ENCODE measurements at regions not wholly inside any gene's neighbourhood (a gene's known extent, or its start where the extent isn't known, plus 50 kb on each side); places are given as distances from the start of the nearest gene placed in this dataset.

DNA sequence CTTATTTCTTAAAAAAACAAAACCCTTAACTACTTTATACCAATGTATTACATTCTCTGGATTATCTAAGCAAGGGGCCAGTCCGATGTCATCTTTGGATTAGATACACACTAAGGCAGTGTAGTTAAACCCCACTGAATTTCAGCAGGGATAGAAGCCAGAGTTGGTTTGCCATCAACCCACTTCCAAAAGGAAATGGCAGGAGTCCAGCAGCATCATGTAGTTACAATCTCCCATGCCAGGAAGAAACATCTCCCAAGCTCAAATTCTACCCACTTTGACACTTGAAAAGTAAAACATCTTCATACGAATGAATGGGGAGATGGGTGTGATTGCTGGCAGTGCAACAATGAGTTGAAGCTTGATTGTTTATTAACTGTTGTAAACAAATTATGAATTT is 203.5 kb upstream of the PLXNC1 start:
- Histone ChIP-seq H3K4me3 (ENCODE audit: low read depth, low read length) (no peak overlapping the region), H3K36me3 (ENCODE audit: control insufficient read depth, insufficient read depth, low read length) (no peaks in the 10 kb centered on the region), H3K9ac (ENCODE audit: low read depth, low read length) (no peak overlapping the region), H3K4me1 (ENCODE audit: control insufficient read depth, insufficient read depth, low read length) (no peaks in the 10 kb centered on the region), H3K27ac (ENCODE audit: low read depth, low read length) (no peak overlapping the region), H3K9me3 (ENCODE audit: control insufficient read depth, insufficient read depth, low read length) (no peaks in the 10 kb centered on the region), H3K27me3 (ENCODE audit: control insufficient read depth, insufficient read depth, low read length) (no peaks in the 10 kb centered on the region)

DNA sequence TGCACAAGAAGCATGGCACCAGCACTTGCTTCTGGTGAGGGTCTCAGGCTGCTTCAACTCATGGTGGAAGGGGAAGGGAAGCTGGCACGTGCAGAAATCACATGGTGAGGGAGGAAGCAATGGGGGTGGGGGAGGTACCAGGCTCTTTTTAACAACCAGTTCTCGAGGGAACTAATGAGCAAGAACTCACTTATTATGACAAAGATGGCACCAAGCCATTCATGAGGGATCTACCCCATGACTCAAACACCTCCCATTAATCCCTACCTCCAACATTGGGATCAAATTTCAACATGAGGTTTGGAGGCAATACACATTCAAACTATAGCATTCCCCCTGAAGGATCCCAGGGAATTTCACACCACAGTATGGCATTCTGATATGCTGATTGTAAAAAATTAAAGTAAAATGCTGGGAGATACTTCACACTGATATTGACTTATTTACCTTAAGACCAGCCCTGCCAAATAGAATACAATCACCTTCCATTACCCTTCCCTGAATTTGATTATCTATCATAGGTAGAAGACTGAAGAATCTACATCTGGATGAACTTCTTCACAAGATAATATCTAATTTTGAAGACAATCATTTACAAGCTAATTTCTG is 201.7 kb upstream of the PLXNC1 start:
- Histone ChIP-seq H3K9me3 (ENCODE audit: control insufficient read depth, insufficient read depth, low read length) (no peaks in the 10 kb centered on the region), H3K4me3 (ENCODE audit: low read depth, low read length) (no peak overlapping the region), H3K4me1 (ENCODE audit: control insufficient read depth, insufficient read depth, low read length) (no peaks in the 10 kb centered on the region), H3K27me3 (ENCODE audit: control insufficient read depth, insufficient read depth, low read length) (no peaks in the 10 kb centered on the region), H3K9ac (ENCODE audit: low read depth, low read length) (no peak overlapping the region), H3K36me3 (ENCODE audit: control insufficient read depth, insufficient read depth, low read length) (no peaks in the 10 kb centered on the region), H3K27ac (ENCODE audit: low read depth, low read length) (no peak overlapping the region)

DNA sequence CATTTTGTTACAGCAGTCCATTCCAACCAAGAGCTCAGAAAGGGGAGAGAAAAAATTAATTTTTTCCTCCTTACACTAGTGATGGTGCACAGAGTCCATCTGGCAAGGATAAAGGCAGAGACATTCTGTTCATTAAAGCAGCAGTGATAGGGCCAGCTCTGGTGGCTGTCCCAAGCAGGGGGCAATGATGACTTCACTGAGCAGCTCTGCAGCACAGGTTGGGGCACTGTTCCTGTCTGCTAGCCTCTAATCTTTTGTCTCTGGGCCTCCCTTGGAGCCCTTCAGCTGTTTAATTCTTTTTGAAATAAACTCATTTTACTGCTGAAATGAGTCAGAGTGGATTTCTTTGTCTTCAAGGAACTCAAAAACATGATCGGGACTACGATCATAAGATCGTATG is 200.9 kb upstream of the PLXNC1 start:
- H3K27me3 ChIP-seq (ENCODE audit: control insufficient read depth, insufficient read depth, low read length), result no peaks in the 10 kb centered on the region
- no peaks in the 10 kb centered on the region for H3K36me3 ChIP-seq (ENCODE audit: control insufficient read depth, insufficient read depth, low read length)
- no peak overlapping the region for H3K4me3 ChIP-seq (ENCODE audit: low read depth, low read length)
- H3K9ac ChIP-seq (ENCODE audit: low read depth, low read length), result no peak overlapping the region
- no peaks in the 10 kb centered on the region for H3K9me3 ChIP-seq (ENCODE audit: control insufficient read depth, insufficient read depth, low read length)
- no peak overlapping the region for H3K27ac ChIP-seq (ENCODE audit: low read depth, low read length)
- H3K4me1 ChIP-seq (ENCODE audit: control insufficient read depth, insufficient read depth, low read length), result no peaks in the 10 kb centered on the region

DNA sequence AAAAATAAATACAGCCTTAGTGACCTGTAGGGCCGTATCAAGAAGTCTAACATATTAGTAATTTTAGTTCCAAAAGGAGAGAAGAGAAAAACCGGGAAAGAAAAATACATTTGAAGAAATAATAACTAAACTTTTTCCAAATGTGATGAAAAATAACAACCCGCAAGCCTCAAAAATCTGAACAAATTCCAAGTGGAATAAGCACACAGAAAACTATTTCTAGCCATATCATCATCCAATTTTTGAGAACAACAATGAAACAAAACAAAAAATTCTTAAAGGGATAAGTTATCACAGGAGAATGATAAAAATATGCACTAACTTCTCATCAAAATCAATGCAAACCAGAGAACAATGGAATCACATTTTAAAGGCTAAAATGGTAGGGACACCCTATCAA is 198.1 kb upstream of the PLXNC1 start:
- H3K27me3 ChIP-seq (ENCODE audit: control insufficient read depth, insufficient read depth, low read length), result no peaks in the 10 kb centered on the region
- no peaks in the 10 kb centered on the region for H3K36me3 ChIP-seq (ENCODE audit: control insufficient read depth, insufficient read depth, low read length)
- no peaks in the 10 kb centered on the region for H3K9me3 ChIP-seq (ENCODE audit: control insufficient read depth, insufficient read depth, low read length)
- H3K9ac ChIP-seq (ENCODE audit: low read depth, low read length), result no peak overlapping the region
- no peak overlapping the region for H3K4me3 ChIP-seq (ENCODE audit: low read depth, low read length)
- H3K27ac ChIP-seq (ENCODE audit: low read depth, low read length), result no peak overlapping the region
- H3K4me1 ChIP-seq (ENCODE audit: control insufficient read depth, insufficient read depth, low read length), result no peaks in the 10 kb centered on the region

DNA sequence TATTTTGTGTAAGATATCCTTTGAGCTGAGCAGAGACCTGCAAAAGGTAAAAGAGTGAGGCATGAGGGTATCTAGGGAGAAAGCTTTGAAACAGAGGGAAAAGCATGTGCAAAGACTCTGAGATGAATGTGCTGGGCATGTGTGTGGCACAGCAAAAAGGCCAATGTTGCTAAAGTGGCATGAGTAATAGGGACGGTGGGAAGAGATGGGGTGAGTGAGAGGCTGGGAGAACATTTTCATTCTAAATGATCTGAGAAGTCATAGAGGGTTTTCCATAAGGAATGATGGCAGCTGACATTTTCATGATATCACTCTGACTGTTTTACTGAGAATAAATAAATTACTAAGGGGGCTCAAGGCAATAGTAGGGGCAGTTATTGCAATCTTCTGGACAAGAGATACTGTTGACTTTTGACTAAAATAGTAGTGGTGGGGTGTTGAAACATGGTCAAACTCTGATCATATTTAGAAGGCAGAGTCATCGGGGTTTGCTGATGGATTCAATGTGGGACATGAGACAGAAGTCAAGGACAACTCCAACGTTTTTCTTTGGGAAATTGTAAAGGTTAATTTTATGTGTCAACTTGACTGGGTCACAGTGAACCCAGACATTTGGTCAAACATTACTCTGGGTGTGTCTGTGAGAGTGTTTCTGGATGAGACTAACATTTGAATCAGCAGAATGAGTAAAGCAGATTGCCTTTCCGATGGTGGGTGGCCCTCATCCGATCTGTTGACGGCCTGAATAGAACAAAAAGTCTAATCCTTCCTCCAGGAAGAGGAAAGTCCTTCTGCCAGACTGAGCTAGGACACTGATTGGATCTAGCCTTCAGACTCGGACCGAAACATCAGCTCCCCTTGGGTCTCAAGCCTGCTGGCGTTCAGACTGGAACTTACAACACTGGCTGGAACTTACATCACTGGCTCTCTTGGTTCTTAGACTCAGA is 193.9 kb upstream of the PLXNC1 start:
- no peaks in the 10 kb centered on the region for H3K36me3 ChIP-seq (ENCODE audit: control insufficient read depth, insufficient read depth, low read length)
- no peaks in the 10 kb centered on the region for H3K9me3 ChIP-seq (ENCODE audit: control insufficient read depth, insufficient read depth, low read length)
- H3K27me3 ChIP-seq (ENCODE audit: control insufficient read depth, insufficient read depth, low read length), result no peaks in the 10 kb centered on the region
- no peak overlapping the region for H3K27ac ChIP-seq (ENCODE audit: low read depth, low read length)
- no peak overlapping the region for H3K9ac ChIP-seq (ENCODE audit: low read depth, low read length)
- H3K4me1 ChIP-seq (ENCODE audit: control insufficient read depth, insufficient read depth, low read length), result no peaks in the 10 kb centered on the region
- H3K4me3 ChIP-seq (ENCODE audit: low read depth, low read length), result no peak overlapping the region

DNA sequence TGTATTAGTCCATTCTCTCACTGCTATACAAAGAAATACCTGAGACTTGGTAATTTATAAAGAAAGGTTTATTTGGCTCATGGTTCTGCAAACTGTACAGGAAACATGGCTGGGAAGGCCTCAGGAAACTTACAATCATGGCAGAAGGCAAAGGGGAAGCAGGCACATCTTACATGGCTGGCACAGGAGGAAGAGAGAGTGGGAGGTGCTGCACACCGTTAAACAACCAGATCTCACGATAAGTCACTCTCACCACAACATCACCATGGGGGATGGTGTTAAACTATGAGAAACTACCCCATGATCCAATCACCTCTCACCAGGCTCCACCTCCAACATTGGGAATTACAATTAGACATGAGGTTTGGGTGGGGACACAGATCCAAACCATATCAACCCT is 191.8 kb upstream of the PLXNC1 start:
- H3K9ac ChIP-seq (ENCODE audit: low read depth, low read length), result no peak overlapping the region
- H3K4me3 ChIP-seq (ENCODE audit: low read depth, low read length), result no peak overlapping the region

DNA sequence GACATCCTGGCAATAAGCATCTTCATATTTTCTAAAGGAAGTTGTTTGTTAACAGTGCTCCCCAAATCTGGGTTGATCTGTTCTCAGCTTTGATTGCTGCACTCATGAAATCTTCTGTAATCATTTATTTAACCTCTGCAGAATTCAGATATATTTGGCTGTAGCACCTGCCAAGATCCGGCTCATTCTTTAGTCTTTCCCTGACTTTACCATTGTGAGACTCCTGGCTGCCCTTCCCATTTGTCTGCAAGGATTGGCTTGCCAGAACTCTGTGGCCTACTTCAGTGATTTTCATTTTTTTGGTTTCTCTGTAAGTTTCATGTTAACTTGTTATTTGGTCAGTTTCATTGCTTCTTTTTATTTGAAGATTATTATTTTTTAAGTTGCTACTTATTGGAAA is 191.2 kb upstream of the PLXNC1 start:
- Histone ChIP-seq H3K9ac (ENCODE audit: low read depth, low read length) (no peak overlapping the region), H3K9me3 (ENCODE audit: control insufficient read depth, insufficient read depth, low read length) (no peaks in the 10 kb centered on the region), H3K4me3 (ENCODE audit: low read depth, low read length) (no peak overlapping the region), H3K36me3 (ENCODE audit: control insufficient read depth, insufficient read depth, low read length) (no peaks in the 10 kb centered on the region), H3K4me1 (ENCODE audit: control insufficient read depth, insufficient read depth, low read length) (no peaks in the 10 kb centered on the region), H3K27ac (ENCODE audit: low read depth, low read length) (no peak overlapping the region), H3K27me3 (ENCODE audit: control insufficient read depth, insufficient read depth, low read length) (no peaks in the 10 kb centered on the region)

More for the DNA sequence above, 191.8 kb upstream of the PLXNC1 start:
- Histone ChIP-seq H3K27ac (ENCODE audit: low read depth, low read length) (no peak overlapping the region), H3K9me3 (ENCODE audit: control insufficient read depth, insufficient read depth, low read length) (no peaks in the 10 kb centered on the region), H3K27me3 (ENCODE audit: control insufficient read depth, insufficient read depth, low read length) (no peaks in the 10 kb centered on the region), H3K4me1 (ENCODE audit: control insufficient read depth, insufficient read depth, low read length) (no peaks in the 10 kb centered on the region), H3K36me3 (ENCODE audit: control insufficient read depth, insufficient read depth, low read length) (no peaks in the 10 kb centered on the region)

DNA sequence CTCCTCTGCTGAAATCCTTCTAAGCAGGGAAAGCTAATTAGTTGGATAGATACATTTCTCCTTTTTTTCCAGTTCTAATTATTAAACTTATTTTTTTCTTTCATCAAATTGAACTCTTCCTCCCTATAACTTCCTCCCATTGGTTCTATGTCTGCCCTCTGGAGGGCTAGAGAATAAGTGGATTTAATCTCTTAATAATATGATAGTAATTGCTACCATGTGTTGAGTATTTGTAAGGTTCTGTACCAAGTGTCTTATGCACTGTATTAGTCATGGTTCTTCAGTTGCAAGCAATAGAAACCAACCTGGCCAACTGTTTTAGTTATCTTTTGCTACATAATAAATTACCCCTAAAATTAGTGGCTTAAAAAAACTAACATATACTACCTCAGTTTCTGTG is 190.5 kb upstream of the PLXNC1 start:
- no peak overlapping the region for H3K4me3 ChIP-seq (ENCODE audit: low read depth, low read length)
- H3K4me1 ChIP-seq (ENCODE audit: control insufficient read depth, insufficient read depth, low read length), result no peaks in the 10 kb centered on the region
- no peak overlapping the region for H3K27ac ChIP-seq (ENCODE audit: low read depth, low read length)
- H3K9ac ChIP-seq (ENCODE audit: low read depth, low read length), result no peak overlapping the region
- no peaks in the 10 kb centered on the region for H3K27me3 ChIP-seq (ENCODE audit: control insufficient read depth, insufficient read depth, low read length)
- H3K36me3 ChIP-seq (ENCODE audit: control insufficient read depth, insufficient read depth, low read length), result no peaks in the 10 kb centered on the region
- no peaks in the 10 kb centered on the region for H3K9me3 ChIP-seq (ENCODE audit: control insufficient read depth, insufficient read depth, low read length)

DNA sequence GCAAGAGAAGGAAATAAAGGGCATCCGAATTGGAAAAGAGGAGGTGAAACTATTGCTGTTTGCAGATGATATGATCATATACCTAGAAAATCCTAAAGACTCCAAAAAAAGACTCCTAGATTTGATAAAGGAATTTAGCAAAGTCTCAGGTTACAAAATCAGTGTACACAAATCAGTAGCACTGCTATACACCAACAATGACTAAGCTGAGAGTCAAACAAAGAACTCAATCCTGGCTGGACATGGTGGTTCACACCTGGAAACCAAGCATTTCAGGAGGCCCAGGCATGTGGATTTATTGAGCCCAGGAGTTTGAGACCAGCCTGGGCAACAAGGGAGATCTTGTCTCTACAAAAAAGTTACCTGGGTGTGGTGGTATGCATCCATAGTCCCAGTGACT is 188.7 kb upstream of the PLXNC1 start:
- Histone ChIP-seq H3K9me3 (ENCODE audit: control insufficient read depth, insufficient read depth, low read length) (no peaks in the 10 kb centered on the region), H3K27me3 (ENCODE audit: control insufficient read depth, insufficient read depth, low read length) (no peaks in the 10 kb centered on the region), H3K27ac (ENCODE audit: low read depth, low read length) (no peak overlapping the region), H3K4me3 (ENCODE audit: low read depth, low read length) (no peak overlapping the region), H3K9ac (ENCODE audit: low read depth, low read length) (no peak overlapping the region), H3K36me3 (ENCODE audit: control insufficient read depth, insufficient read depth, low read length) (no peaks in the 10 kb centered on the region), H3K4me1 (ENCODE audit: control insufficient read depth, insufficient read depth, low read length) (no peaks in the 10 kb centered on the region)

DNA sequence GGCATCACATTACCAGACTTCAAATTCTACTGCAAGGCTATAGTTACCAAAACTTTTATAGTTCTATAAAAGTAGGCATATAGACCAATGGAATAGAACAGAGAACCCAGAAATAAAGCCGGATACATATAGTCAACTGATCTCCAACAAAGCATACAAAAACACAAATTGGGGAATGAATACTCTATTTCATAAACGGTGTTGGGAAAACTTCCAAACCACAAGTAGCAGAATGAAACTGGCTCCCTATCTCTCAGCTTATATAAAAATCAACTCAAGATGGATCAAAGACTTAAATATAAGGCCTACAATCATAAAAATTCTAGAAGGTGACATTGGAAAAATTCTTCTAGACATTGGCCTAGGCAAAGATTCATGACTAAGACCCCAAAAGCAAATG is 187.9 kb upstream of the PLXNC1 start:
- Histone ChIP-seq H3K9ac (ENCODE audit: low read depth, low read length) (no peak overlapping the region), H3K27me3 (ENCODE audit: control insufficient read depth, insufficient read depth, low read length) (no peaks in the 10 kb centered on the region), H3K27ac (ENCODE audit: low read depth, low read length) (no peak overlapping the region), H3K36me3 (ENCODE audit: control insufficient read depth, insufficient read depth, low read length) (no peaks in the 10 kb centered on the region), H3K4me3 (ENCODE audit: low read depth, low read length) (no peak overlapping the region), H3K9me3 (ENCODE audit: control insufficient read depth, insufficient read depth, low read length) (no peaks in the 10 kb centered on the region), H3K4me1 (ENCODE audit: control insufficient read depth, insufficient read depth, low read length) (no peaks in the 10 kb centered on the region)

DNA sequence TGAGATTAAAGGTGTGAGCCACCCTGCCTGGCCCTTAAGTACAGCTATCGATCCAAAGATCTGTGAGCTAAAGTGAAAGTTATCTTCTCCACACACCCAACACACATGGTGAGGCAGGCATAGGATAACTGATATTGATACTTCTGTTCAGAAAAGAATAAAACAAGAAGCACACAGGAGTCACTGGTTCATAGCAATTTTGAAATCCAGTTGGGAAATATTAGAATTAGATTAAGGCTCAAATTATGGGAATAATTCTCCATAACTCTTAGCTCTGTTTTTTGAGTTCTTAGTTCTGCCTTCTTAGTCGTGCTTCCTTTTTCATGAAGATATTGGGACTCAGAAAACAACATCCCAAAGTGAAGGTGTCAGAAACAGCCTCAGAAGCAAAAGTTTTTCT is 186.0 kb upstream of the PLXNC1 start:
- H3K4me1 ChIP-seq (ENCODE audit: control insufficient read depth, insufficient read depth, low read length), result no peaks in the 10 kb centered on the region
- H3K4me3 ChIP-seq (ENCODE audit: low read depth, low read length), result no peak overlapping the region
- H3K9ac ChIP-seq (ENCODE audit: low read depth, low read length), result no peak overlapping the region
- no peaks in the 10 kb centered on the region for H3K9me3 ChIP-seq (ENCODE audit: control insufficient read depth, insufficient read depth, low read length)
- no peaks in the 10 kb centered on the region for H3K36me3 ChIP-seq (ENCODE audit: control insufficient read depth, insufficient read depth, low read length)
- no peak overlapping the region for H3K27ac ChIP-seq (ENCODE audit: low read depth, low read length)
- H3K27me3 ChIP-seq (ENCODE audit: control insufficient read depth, insufficient read depth, low read length), result no peaks in the 10 kb centered on the region
